Lower lobe of right lung (tissue), 2 donors: ENCODE measurements at regions not wholly inside any gene's neighbourhood (a gene's known extent, or its start where the extent isn't known, plus 50 kb on each side); places are given as distances from the start of the nearest gene placed in this dataset.
A peak's percentile ranks its signal among the peaks of the same experiment; 100 is the strongest.

Experiments
- ATAC-seq, 2 donors: fragments of 200-7000 bp; cut with Tn5 transposase; one replicate each; pipeline ENCODE4 v1.9.1; 2020 to 2022; ENCODE audit warnings: mild to moderate bottlenecking in 2 of 2, moderate library complexity in 2 of 2
- DNase-seq: peaks from one replicate; pipeline ENCODE4 v3.0.0-alpha.2; 2020
- H3K27ac ChIP-seq: fragments of 200-600 bp; one replicate; pipeline ENCODE4 v1.8.0; 2022
- H3K27me3 ChIP-seq: fragments of 200-600 bp; one replicate; pipeline ENCODE4 v1.8.0; 2022; ENCODE audit warnings: low read depth
- H3K36me3 ChIP-seq: fragments of 200-600 bp; one replicate; pipeline ENCODE4 v1.8.0; 2022; ENCODE audit warnings: mild to moderate bottlenecking
- H3K4me1 ChIP-seq: fragments of 200-600 bp; one replicate; pipeline ENCODE4 v1.8.0; 2022
- H3K4me3 ChIP-seq: fragments of 200-600 bp; one replicate; pipeline ENCODE4 v1.8.0; 2022; ENCODE audit warnings: mild to moderate bottlenecking
- H3K9me3 ChIP-seq: fragments of 200-600 bp; one replicate; pipeline ENCODE4 v1.8.0; 2022
- CTCF ChIP-seq: fragments of 200-600 bp; IDR thresholded peaks from one replicate; pipeline ENCODE4 v1.8.0; 2022; ENCODE audit warnings: antibody characterized with exemption, mild to moderate bottlenecking
- intact Hi-C: fragments of 100-400 bp; cut with DNase I; formaldehyde crosslinking; loops from one replicate; pipeline ENCODE4 v1.11.0; 2022
- donor health status: DM: no; HTN: yes; CAD: no; lungs with severe emphysema.

GRCh38 chr12:28027947-28028724 is 55.6 kb upstream of the PTHLH start:
- H3K4me3 ChIP-seq, result no peak overlapping the region
- no peaks in the 10 kb centered on the region for H3K36me3 ChIP-seq
- intact Hi-C loops, result no loop called here
- no peaks in the 10 kb centered on the region for H3K27me3 ChIP-seq
- ATAC-seq (peak in 1 of 2 donors; percentile 25), DNase-seq (no peak)
- no peaks in the 10 kb centered on the region for H3K4me1 ChIP-seq
- H3K27ac ChIP-seq, result no peak overlapping the region
- no peak for TF ChIP-seq CTCF
- H3K9me3 ChIP-seq, result no peaks in the 10 kb centered on the region

GRCh38 chr12:28032811-28033537 is 60.4 kb upstream of the PTHLH start:
- Histone ChIP-seq H3K27ac (no peak overlapping the region), H3K4me1 (no peaks in the 10 kb centered on the region), H3K27me3 (no peaks in the 10 kb centered on the region), H3K4me3 (no peak overlapping the region), H3K36me3 (no peaks in the 10 kb centered on the region), H3K9me3 (no peaks in the 10 kb centered on the region)
- no peak for TF ChIP-seq CTCF
- intact Hi-C loops, result no loop called here
- no peak for DNase-seq
- no peak for ATAC-seq

GRCh38 chr12:28033538-28033915 is 61.0 kb upstream of the PTHLH start:
- Histone ChIP-seq H3K27me3 (no peaks in the 10 kb centered on the region), H3K4me1 (no peaks in the 10 kb centered on the region), H3K27ac (no peak overlapping the region), H3K36me3 (no peaks in the 10 kb centered on the region), H3K4me3 (no peak overlapping the region), H3K9me3 (no peaks in the 10 kb centered on the region)
- no peak for ATAC-seq
- intact Hi-C loops, result no loop called here
- TF ChIP-seq CTCF, result no peak
- no peak for DNase-seq

GRCh38 chr12:28034271-28034670 is 61.7 kb upstream of the PTHLH start:
- H3K27me3 ChIP-seq, result no peaks in the 10 kb centered on the region
- TF ChIP-seq CTCF, result no peak
- ATAC-seq, result no peak
- intact Hi-C loops, result no loop called here
- H3K36me3 ChIP-seq, result no peaks in the 10 kb centered on the region
- no peaks in the 10 kb centered on the region for H3K4me1 ChIP-seq
- DNase-seq, result no peak
- H3K27ac ChIP-seq, result no peak overlapping the region
- no peak overlapping the region for H3K4me3 ChIP-seq
- no peaks in the 10 kb centered on the region for H3K9me3 ChIP-seq

GRCh38 chr12:28035500-28035899 is 63.0 kb upstream of the PTHLH start:
- no peak for ATAC-seq

More at GRCh38 chr12:28035500-28035899, 63.0 kb upstream of the PTHLH start:
- TF ChIP-seq CTCF, result no peak
- no peak overlapping the region for H3K4me3 ChIP-seq
- H3K27ac ChIP-seq, result no peak overlapping the region
- intact Hi-C loops, result no loop called here
- no peaks in the 10 kb centered on the region for H3K4me1 ChIP-seq
- H3K9me3 ChIP-seq, result no peaks in the 10 kb centered on the region
- DNase-seq, result no peak
- no peaks in the 10 kb centered on the region for H3K36me3 ChIP-seq
- H3K27me3 ChIP-seq, result no peaks in the 10 kb centered on the region
